A673 (cell line): ENCODE measurements at regions not wholly inside any gene's neighbourhood (a gene's known extent, or its start where the extent isn't known, plus 50 kb on each side); places are given as distances from the start of the nearest gene placed in this dataset.

Source experiments
- EZH2 ChIP-seq: fragments of 200-600 bp; sonication (generic); IDR thresholded peaks from 2 replicates; pipeline ENCODE4 v1.6.1; 2017; ENCODE audit warnings: borderline replicate concordance, low read depth, mild to moderate bottlenecking, mixed read lengths, antibody characterized with exemption, low read length; ENCODE audit not compliant: poor library complexity, severe bottlenecking
- TF ChIP-seq, protein P1 (sequence below): fragments of 300-800, 200-600 bp; sonication (generic); conservative IDR thresholded peaks from 2 replicates; pipeline ENCODE4 v1.5.1; 2017; ENCODE audit warnings: low read depth, mild to moderate bottlenecking, antibody characterized with exemption, low read length, moderate library complexity, mixed read lengths

DNA sequence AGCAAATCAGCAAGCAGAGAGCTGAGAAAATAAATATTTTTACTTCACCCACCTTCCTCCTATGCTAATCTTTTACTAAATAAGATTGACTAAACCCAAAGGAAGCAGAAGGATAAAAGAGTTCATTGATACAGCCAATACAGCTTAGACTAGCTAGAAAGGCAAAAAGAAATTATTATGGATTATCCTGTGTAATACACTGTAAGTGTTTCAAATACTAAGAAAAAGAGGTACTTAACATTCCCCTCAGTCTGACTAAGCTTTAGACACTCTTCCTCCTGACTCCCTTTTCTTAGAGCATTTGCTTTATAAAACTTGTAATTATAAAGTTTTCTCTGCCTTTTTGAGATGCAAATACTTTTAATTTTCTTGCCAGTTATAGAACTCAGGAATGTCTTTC lies 848.9 kb upstream of the CADM2 start:
- TF ChIP-seq, protein P1, sequence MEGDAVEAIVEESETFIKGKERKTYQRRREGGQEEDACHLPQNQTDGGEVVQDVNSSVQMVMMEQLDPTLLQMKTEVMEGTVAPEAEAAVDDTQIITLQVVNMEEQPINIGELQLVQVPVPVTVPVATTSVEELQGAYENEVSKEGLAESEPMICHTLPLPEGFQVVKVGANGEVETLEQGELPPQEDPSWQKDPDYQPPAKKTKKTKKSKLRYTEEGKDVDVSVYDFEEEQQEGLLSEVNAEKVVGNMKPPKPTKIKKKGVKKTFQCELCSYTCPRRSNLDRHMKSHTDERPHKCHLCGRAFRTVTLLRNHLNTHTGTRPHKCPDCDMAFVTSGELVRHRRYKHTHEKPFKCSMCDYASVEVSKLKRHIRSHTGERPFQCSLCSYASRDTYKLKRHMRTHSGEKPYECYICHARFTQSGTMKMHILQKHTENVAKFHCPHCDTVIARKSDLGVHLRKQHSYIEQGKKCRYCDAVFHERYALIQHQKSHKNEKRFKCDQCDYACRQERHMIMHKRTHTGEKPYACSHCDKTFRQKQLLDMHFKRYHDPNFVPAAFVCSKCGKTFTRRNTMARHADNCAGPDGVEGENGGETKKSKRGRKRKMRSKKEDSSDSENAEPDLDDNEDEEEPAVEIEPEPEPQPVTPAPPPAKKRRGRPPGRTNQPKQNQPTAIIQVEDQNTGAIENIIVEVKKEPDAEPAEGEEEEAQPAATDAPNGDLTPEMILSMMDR, result no peak
- no peak for TF ChIP-seq EZH2
